ENCODE measurements at regions not wholly inside any gene's neighbourhood (a gene's known extent, or its start where the extent isn't known, plus 50 kb on each side); places are given as distances from the start of the nearest gene placed in this dataset.
A peak's percentile ranks its signal among the peaks of the same experiment; 100 is the strongest.
"Not testable (repeated sequence)": the region's sequence is repeated elsewhere in the genome, so short reads cannot be mapped to it uniquely, and the experiment has no call there.

DNA sequence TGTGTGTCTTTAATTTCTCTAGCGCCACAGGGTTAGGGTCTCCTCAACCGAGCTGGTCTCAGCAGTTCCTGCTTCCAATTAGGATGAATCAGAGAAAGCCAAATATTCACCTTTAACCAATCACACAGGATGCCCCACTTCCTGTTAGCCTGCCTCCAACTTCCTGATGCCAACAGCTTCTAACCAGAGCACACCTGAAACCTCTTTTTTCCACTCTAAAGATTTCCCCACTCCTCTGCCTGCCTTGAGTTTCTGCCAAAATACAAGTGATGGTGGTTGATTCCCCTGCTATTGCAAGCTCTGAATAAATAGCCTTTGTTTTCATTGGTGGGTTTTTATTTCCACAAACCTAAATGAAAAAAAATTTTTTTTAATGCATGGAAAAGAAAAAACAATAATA lies 144.7 kb upstream of the UST start:
- no peak for DNase-seq (ENCODE audit: low spot score)

DNA sequence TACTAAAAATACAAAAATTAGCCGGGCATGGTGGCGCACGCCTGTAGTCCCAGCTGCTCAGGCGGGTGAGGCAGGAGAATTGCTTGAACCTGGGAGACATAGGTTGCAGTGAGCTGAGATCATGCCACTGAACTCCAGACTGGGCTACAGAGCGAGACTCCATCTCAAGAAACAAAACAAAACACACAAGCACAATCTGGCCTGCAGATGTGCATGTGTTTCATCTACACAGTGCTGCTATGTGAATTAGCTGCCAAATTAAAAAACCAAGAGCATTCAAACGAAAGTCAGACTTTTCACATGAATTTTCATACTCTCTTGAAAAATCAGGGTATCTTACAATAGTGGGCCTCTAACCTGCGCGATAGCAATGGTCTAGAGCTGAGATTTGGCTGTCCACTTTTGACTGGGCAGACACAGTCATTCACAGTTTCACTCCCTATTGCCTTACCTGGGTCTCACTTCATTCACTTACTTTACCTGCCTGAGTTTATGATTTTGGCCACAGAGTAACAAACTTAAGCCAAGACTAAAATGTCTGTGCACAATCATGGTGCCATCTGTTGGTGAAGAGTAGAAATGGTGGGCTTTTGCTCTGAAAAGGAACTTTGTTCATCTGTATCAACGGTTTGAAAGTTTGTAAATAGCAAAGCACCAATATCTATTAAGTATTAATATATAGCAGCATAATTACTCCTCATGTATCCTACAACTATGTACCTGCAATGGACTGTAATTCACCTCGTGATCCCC lies 138.5 kb upstream of the UST start:
- no peak for DNase-seq (ENCODE audit: low spot score)

DNA sequence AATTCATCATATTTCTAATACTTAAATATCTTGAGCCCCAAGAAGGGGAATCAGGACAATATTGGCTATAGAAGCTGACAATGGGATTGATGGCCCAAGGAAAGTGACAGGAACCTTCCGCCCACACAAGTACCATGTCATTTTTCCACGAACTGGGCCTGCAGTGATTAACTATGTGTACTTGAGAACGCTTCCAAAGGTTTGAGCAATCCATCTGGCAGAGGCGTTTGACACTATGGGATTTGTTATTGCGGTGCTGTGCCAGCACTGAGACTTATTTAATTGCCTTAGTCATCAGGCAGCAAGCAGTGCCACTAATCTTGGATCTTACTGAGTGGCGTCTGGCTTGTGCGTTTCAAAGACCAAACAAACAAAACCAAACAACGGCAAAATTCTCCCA lies 135.6 kb upstream of the UST start:
- DNase-seq (ENCODE audit: low spot score): peak; percentile 72

DNA sequence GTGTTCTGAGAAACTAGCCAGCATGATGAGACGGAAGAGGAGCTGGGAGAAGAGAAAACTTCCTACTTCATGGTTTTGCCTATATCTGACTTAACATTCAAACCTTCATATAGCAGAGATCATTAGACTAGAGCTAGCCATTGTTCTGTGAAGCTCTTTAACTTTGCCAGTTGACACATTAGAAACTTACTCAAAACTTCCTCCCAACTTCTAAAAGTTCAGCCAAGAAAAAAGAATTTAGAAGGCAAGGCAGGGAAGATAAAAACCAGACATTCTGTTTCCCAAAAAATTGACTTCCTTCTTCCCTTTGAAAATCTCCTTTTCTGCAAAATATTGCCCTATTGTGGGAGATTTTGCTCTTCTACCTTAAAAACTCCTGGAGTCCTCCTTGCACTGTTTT lies 134.8 kb upstream of the UST start:
- no peak for DNase-seq (ENCODE audit: low spot score)

DNA sequence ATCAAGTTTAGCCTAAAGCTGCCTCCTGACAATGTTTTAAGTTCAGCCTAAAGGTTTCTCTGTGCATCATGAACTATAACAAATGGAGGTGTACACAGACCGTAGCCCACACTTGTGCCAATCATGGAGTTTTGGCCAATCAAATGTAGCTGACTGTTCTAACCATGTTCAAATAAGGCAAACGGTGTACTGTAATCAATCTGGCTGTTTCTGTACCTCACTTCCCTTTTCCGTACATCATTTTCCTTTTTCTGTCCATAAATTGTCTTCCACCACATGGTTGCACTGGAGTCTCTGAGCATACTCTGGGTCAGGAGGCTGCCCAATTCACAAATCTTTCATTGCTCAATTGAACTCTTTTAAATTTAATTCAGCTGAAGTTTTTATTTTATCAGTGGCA lies 132.2 kb upstream of the UST start:
- no peak for DNase-seq (ENCODE audit: low spot score)

DNA sequence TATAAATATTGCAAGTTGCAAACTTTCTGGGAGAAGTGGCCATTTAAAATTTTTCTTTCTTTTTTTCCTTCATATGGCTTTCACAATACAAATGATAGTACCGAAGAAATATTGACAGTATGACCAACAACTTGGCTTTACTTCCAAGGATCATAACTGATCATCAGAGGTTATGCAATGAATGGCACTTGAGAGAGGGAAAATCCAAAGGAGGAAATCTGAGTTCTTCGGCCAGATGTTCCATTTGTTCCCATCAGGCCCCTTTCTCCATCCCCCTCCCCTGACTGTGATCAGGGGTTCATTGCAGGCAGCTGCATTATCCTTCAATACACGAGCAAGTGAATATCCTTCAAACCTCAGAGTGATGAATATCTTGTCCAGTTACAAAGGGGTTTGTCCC lies 130.0 kb upstream of the UST start:
- DNase-seq (ENCODE audit: low spot score): no peak

DNA sequence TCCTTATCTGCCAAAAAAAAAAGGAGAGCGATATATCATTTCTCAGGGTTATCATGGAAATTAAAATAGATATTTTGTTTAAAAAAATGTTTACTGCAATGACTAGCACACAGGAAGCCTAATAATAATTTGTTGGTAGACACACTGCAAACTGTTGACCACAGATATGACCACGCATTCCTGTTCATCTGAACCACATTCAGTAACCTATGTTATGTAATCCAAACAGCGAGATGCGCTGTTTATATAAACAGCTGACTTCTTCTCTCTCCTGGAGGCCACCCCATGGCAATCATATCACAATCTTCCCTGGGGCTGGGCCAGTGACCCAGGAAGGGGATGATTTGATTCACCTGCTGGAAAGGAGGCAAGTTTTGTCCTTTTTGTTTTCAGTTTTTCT lies 129.3 kb upstream of the UST start:
- DNase-seq (ENCODE audit: low spot score): no peak

DNA sequence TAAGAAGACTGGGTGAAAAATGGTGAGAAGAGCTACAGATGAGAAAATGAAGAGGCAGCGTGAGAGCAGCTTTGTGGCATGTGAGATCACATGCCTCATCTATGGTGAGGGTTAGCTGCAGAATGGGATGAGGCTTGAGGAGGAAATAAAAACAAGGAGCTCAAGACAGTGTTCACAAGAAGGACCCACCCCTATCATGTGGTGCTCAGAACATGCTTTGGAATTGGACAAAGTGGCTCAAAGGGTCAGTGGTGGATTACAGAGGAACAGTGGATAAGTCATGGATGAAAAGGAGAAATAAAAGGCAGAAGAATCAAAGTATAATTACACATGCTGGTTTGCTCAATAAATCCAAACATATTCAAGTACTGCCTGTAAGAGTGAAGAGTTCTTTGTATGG lies 126.9 kb upstream of the UST start:
- no peak for DNase-seq (ENCODE audit: low spot score)

DNA sequence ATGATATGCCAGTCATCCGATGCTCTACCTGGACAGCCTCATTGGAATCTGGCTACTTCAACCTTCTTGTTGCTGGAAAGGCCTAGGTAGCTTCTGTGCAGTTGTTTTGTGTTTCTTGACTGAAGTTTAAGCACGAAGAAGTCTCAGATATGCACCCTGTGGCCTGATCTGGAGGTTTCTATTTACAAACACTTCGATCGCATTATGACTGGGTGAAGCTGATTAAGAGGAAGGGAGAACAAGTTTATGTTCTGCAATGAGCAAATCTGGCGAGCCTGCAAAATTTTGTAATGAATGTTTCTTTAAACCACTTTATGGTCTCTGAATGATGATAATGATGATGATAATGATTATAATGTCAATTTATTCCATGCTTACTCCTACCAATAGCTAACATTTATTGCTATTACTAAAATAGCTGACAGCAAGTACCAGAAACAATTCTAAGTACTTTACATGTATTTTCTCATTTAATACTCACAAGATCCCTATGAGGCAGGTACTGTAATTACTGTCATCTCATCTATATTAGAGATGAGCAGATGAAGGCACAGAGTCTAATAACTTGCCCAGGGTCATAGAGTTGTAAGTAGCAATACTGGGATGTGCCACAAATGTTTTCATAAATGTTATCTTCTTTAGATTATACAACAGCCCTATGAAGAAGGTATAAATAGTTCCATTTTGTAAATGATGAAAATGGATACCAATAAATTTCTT lies 126.1 kb upstream of the UST start:
- DNase-seq (ENCODE audit: low spot score): no peak

DNA sequence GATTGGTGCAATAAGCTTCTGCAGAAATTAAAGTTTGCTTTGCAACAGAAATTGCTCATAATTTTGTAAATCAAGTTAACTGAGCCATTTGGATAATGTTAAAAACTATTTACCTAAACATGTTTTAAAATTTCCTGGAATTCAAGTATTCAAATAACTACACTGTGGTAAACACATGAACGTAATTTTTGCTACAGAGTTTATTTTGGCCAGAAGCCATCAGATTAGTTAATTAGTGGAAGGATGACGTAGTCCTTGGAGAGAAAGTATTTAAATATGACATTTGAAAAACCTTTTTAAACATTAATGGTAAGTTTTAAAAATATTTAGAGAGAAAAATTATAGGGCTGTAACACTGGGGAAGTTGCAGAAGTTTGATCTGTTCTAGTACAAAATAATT lies 121.2 kb upstream of the UST start:
- no peak for DNase-seq (ENCODE audit: low spot score)

DNA sequence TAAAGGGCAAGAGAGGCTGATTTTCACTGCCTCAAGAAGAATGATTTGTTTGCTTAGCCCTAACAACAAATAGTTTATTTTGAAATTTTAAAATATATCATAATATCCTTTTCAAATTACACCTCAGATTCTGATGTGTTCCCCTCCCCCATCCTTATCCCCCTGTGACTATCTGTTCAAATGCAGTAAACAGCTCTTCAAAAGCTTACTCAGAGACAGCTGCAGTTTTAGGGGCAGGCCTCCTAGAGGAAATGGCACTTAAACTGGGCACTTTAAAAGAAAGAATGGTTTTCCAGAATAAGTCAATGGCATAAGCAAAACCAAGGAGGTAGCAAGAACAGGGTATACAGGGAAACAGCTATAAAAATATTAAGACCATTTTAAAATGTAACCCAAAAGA lies 118.6 kb upstream of the UST start:
- DNase-seq (ENCODE audit: low spot score): no peak

DNA sequence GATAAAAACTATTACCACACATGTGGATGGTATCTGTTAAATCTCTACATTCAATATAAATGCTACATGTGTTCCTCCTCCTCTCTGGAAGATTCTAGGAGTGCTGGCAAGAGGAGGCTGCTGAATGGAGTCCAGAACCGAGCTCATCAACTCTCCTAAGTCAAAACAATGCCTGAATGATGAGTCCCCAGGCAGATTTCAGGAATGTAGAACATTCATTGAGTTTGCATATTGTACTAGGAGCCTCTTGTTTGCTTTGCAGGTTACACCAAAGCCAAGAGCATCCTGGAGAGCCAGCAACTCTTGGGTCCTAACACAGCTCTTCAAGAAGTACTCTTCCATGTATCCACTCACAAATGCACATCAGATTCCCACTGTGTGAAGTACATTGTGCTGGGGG lies 117.6 kb upstream of the UST start:
- no peak for DNase-seq (ENCODE audit: low spot score)

DNA sequence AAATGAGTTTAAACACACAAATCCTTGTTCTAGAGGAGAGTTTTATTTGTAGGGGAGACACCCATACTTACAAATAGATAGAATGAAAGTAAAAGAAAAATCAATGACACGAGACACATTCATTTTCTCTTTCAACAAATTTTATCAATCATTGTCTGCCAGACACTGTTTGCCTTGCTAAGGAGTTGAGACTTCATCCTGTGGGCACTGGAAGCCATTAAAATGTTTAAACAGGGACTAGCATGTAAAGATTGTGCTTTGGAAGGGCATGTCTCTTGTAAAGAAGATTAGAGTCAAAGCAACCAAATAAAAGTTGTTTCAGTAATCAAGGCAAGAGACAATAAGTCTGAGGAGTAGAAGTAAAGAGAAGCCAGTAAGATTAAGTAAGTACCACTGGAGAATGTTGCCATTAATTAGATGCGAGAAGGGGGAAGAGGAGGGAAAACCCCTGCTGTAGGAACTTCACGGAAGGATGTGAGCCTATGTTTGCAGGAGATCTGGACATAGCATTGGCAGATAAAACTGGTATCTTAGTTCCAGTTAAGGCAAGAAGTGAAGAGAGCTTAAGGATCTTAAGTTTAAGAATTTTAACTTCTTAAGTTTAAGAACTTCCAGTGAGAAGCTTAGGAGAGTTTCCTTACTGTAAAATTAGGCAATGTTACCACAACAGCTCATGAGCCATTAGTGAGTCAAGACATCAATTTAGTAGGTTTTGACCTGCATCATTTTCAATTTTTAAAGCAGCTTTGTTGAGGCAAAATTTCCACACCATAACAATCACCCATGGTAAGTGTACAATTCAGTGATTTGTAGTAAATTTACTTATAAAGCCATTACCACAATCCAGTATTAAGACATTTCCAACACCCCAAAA lies 117.0 kb upstream of the UST start:
- no peak for DNase-seq (ENCODE audit: low spot score)

DNA sequence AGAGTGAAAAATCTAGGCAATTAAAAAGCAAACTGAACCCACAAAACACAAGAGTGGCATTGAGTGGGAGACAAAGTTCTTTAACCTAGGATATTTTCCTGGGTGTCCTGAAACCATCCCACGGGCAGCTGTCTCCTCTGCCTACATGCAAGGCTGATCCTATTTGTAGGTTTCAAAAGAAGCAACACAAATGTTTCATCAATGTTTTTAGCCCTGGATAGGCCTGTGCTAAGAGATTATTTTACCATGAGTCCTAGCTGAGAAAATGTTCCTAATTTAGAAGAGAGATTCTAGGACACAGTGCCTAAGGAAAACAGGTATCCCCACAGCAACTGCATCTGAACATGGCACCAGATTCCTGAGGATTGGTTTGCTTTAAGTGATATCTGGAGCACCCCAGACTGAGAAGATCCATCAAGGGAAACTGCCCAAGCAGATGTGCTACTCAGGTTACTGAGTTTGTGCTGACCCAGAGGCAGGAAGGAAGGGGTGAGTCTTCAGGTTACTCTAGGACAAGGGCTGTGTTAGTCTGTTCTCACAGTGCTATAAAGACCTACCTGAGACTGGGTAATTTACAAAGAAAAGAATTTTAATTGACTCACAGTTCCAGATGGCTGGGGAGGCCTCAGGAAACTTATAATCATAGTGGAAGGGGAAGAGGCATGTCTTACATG lies 111.6 kb upstream of the UST start:
- DNase-seq (ENCODE audit: low spot score): peak; percentile 55

DNA sequence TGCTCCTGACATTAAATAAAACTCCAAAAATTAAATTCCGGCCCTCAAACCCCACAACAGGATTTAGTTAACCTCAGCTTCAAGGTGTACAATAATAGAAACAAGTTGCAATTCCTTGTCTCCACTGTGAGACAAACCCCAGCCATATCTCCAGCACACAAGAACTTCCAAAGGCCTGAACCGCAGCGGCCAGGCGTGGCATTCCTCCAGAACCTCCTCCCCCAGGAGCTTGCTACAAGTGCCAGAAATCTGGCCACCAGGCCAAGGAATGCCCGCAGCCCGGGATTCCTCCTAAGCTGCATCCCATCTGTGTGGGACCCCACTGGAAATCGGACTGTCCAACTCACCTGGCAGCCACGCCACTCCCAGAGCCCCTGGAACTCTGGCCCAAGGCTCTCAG lies 105.0 kb upstream of the UST start:
- DNase-seq (ENCODE audit: low spot score): not testable (repeated sequence)

DNA sequence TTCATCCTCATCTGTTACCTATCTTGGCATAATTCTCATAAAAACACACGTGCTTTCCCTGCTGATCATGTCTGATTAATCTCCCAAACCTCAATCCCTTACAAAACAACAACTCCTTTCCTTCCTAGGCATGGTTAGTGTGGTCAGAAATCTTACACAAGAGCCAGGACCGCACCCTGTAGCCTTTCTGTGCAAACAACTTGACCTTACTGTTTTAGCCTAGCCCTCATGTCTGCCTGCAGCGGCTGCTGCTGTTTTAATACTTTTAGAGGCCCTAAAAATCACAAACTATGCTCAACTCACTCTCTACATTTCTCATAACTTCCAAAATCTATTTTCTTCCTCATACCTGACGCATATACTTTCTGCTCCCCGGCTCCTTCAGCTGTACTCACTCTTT lies 103.6 kb upstream of the UST start:
- not testable (repeated sequence) for DNase-seq (ENCODE audit: low spot score)

DNA sequence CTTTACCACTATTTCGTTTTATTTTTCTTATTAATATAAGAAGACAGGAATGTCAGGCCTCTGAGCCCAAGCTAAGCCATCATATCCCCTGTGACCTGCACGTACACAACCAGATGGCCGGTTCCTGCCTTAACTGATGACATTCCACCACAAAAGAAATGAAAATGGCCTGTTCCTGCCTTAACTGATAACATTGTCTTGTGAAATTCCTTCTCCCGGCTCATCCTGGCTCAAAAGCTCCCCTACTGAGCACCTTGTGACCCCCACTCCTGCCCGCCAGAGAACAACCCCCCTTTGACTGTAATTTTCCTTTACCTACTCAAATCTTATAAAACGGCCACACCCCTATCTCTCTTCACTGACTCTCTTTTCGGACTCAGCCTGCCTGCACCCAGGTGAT lies 101.8 kb upstream of the UST start:
- not testable (repeated sequence) for DNase-seq (ENCODE audit: low spot score)

DNA sequence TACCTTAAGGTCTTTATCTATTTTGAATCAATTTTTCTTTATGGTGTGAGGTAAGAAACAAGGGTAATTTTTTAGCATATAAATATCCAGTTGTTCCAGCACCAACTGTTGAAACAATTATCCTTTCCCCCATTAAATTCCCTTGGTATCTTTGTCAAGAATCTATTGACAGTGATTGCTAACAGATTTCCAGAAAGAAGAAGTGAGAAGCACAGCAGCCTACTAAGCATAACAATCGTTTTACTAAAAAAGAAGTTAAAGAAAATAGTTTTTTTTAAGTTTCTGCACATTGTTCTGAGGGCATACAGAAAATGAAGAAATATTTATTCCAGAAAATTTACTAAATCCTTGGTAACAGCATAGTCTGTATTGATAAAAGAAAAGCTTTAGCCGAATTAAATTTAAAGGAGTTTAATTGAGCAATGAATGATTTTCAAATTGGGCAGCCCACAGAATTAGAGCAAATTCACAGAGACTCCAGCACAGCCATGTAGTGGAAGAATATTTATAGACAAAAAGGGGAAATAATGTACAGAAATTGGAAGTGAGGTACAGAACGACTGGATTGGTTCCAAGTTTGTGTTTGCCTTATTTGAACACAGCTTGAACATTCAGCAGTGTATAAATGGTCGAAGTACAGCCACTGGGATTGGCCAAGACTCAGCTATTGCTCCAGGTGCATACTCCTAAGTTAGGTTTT lies 97.9 kb upstream of the UST start:
- DNase-seq (ENCODE audit: low spot score): no peak

DNA sequence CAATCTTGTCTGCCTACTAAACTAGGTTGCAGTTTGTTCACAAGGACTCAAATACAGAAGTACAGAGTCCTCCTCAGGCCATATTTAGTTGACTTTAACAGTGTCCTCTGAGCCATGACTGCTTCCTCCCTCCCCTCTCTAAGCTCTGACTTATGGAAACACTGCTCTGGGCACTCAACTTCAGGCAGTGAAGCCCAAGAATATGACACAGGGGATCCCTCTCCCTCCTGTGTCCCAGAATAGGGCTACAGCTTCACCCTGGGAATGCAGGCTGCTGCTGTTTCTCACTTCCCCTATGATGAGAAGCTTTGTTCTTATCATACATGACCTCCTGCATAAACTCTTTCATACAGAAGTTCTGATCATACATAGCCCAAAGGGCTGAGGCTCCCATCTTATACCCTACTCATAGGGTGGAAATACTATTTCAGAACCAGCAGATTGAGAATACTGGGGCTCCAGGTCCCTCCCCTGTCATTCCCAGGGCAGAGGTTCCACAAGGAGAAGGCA lies 97.3 kb upstream of the UST start:
- DNase-seq (ENCODE audit: low spot score): no peak

DNA sequence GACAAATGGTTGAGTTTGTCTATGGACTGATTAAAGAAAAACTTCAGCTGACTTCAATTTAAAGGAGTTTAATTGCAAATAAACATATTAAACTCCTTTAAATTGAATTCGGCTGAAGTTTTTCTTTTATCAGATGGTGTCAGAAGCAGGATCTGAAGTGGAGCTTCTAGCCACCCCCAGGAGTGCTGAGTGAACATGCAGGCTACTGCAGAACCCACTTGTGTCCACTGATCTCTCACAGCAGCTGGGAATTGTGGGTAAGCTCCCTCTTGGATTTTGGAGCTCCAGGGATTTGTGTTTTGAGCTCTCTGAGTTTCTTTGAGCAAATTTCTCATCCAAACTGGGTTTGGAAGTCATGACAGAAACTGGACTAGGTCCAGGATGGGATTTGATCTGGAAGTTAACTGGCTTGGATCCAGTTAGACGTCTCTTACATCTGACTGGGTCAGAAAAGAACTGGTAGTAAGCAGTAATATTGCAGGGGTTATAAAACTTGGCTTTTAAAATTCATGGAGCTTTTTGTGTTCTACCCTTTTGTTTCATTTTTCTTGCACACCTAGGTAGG lies 95.8 kb upstream of the UST start:
- no peak for DNase-seq (ENCODE audit: low spot score)

DNA sequence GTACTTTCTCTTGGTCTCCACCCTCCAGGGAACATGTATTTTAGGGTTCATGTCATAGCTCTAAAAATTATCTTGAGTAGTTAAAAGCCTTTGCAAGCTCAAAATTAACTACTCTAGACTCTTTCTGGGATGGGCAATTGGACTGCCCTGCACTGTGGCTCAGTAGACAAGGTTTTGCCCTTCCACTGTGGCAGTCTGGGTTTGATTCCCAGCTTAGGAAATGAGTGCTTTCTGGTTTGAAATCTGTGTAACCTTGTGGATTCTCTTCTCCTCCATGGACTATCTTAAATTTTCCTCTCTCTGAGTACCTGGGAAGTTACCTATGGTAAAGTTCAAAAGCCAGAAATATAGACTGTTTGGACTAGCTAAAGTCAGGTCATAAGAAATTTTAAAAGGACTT lies 94.6 kb upstream of the UST start:
- no peak for DNase-seq (ENCODE audit: low spot score)

Measured in Ammon's horn (tissue), 1 donor.